ENCODE measurements at regions not wholly inside any gene's neighbourhood (a gene's known extent, or its start where the extent isn't known, plus 50 kb on each side); places are given as distances from the start of the nearest gene placed in this dataset.

DNA sequence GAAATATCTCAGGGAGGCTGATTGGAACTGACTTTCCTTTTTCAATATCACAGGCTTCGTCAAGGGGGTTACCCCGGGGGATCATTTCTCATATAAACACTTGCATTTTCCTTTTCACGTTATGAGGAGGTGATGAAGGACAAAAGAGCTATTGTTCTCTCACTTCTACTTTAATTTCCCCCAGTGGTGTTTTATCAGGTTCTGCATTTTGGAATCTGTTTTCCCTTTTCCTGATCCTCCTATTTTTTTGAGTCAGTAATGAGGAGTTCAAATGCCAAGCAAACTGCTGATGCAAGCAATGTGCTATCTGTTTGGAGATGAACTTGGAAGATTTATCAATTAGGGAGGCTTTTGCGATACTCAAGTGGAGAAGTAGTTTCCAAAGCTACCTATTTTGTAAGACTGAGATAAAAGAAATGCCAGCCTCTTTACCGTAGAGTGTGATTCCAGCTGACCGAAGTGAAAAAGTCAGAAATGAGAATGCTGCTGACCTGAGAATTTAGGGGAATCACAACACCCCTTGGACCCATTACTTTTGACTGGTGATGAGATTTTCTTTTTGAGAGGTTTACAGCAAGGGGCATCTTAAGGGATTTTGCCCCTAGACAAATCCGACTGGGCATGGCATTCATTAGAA, 556.0 kb downstream of the RNF144A start:
- Mint-ChIP-seq H3K27ac (no peak overlapping the region), H3K4me3 (no peak overlapping the region), H3K4me1 (no peaks in the 10 kb centered on the region), H3K9me3 (peaks cover 0 to 4% (median 0%) of the 10 kb centered on the region in 7 donors), H3K27me3 (peaks cover 0 to 18% (median 8%) of the 10 kb centered on the region in 3 donors), H3K36me3 (no peaks in the 10 kb centered on the region)
- no peak for ATAC-seq (ENCODE audit: low read depth in 2 of 2)
- no peak for DNase-seq

DNA sequence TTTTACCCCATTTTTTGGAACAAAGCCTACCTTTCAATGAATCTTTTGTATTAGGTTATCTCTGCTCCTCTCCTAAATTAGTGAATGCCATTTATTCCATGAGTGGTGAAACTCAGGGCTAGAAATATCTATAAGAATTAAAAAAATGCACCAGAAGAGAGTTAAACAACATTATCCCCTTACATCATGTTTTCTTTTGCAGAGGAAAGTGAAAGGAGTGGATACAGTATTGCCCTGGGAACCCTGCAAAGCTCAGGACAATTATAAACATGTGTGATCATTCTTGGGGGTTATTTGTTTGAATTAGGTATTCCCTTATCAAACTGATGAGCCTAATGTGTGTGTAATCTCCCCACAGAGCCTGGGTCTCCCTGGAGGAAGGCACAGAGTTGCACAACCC, 559.2 kb downstream of the RNF144A start:
- no peak overlapping the region for H3K27ac Mint-ChIP-seq
- no peak overlapping the region for H3K4me3 Mint-ChIP-seq
- no peak for DNase-seq
- peaks cover 0 to 4% (median 0%) of the 10 kb centered on the region in 7 donors for H3K9me3 Mint-ChIP-seq
- no peak for ATAC-seq (ENCODE audit: low read depth in 2 of 2)
- peaks cover 7 to 20% (median 16%) of the 10 kb centered on the region in 3 donors for H3K27me3 Mint-ChIP-seq
- H3K36me3 Mint-ChIP-seq: peaks cover 0 to 3% of the 10 kb centered on the region in 2 donors
- H3K4me1 Mint-ChIP-seq: no peaks in the 10 kb centered on the region

DNA sequence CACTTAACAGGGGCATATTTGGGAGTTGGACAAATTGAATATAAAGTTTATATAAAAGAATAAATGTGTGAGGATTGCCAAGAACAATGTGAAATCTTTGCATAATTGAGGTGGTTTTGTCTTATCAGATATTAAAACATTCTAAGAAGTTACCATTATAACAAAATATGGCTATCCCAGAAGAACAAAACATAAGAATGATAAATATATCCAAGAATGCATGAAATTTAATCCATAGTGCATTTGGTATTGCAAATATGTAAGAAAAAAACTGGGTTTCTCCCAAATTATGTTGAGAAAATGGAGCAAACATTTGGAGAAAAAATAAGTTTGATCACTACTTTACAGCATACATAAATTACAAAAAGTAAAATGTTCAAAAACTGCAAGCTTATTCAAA, 562.4 kb downstream of the RNF144A start:
- Mint-ChIP-seq H3K9me3 (peaks cover 0 to 12% (median 5%) of the 10 kb centered on the region in 7 donors), H3K4me3 (no peak overlapping the region), H3K4me1 (no peaks in the 10 kb centered on the region), H3K27me3 (peaks cover 10 to 25% (median 11%) of the 10 kb centered on the region in 3 donors), H3K27ac (no peak overlapping the region), H3K36me3 (peaks cover 0 to 8% of the 10 kb centered on the region in 2 donors)
- no peak for DNase-seq
- ATAC-seq (ENCODE audit: low read depth in 2 of 2): no peak

DNA sequence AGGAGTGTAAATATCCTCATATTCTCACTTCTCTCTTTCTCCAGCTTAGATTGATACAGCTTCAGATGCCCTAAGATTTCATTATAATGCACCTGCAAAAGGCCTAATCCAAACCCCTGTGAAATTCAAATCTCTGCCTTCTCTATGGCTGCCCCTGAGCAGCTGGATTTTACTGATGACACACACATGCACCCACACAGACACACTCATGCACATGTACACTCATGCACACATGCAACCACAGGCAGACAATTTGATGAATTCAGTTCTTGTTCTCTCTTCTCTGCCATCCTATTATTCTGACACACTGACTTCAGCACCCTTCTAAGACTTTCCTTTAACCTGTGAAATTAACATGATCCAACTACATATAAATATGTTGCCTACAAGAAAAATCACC, 563.2 kb downstream of the RNF144A start:
- H3K4me1 Mint-ChIP-seq: no peaks in the 10 kb centered on the region
- H3K36me3 Mint-ChIP-seq: peaks cover 0 to 8% of the 10 kb centered on the region in 2 donors
- no peak for ATAC-seq (ENCODE audit: low read depth in 2 of 2)
- H3K27me3 Mint-ChIP-seq: peaks cover 10 to 19% (median 11%) of the 10 kb centered on the region in 3 donors
- DNase-seq: no peak
- H3K4me3 Mint-ChIP-seq: no peak overlapping the region
- no peak overlapping the region for H3K27ac Mint-ChIP-seq
- H3K9me3 Mint-ChIP-seq: peaks cover 0 to 10% (median 5%) of the 10 kb centered on the region in 7 donors

DNA sequence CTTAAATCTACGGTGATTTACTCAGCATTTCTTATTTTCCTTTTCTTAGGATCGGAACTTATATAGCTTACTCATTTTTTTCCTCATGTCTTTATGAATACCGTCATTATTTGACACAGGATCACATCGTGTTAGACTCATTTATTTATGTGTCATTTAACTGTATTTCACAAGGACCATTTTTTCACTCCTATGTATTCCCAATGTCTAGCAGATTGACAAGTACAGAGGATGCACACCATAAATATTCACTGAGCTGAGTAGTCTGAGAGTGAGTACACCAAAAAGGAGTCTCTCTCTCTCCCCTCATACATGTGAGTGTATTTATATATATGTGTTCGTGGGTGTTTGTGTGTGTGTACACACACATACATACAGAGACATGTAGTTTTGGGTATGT, 573.5 kb downstream of the RNF144A start:
- peaks cover 3 to 18% (median 7%) of the 10 kb centered on the region in 7 donors for H3K9me3 Mint-ChIP-seq
- peaks cover 0 to 4% (median 0%) of the 10 kb centered on the region in 3 donors for H3K27me3 Mint-ChIP-seq
- H3K27ac Mint-ChIP-seq: no peak overlapping the region
- H3K36me3 Mint-ChIP-seq: peaks cover 0 to 8% of the 10 kb centered on the region in 2 donors
- peaks cover 0 to 3% (median 0%) of the 10 kb centered on the region in 3 donors for H3K4me1 Mint-ChIP-seq
- ATAC-seq (ENCODE audit: low read depth in 2 of 2): no peak
- no peak for DNase-seq
- no peak overlapping the region for H3K4me3 Mint-ChIP-seq

DNA sequence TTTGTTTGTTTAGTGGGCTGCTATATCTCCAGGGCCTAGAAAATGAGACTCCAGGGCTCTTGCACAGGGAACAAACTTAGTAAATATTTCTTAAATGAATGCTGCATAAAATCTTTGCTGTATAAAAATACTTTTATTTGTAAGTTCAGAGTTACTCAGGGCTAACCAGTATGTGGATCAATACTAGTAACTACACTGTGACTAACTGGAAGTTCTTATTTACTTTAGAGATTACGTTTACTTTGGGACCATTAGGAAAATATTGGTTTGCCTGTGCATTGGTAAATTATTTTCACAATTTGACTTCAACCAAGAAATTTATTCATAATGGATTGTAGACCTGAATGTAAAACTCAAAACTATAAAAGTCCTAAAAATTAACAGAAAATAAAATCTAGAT, 575.5 kb downstream of the RNF144A start:
- Mint-ChIP-seq H3K27me3 (peaks cover 4 to 6% (median 5%) of the 10 kb centered on the region in 3 donors), H3K4me3 (no peak overlapping the region), H3K27ac (no peak overlapping the region), H3K36me3 (peaks cover 0 to 6% of the 10 kb centered on the region in 2 donors), H3K4me1 (peaks cover 0 to 3% (median 0%) of the 10 kb centered on the region in 3 donors), H3K9me3 (peaks cover 3 to 18% (median 7%) of the 10 kb centered on the region in 7 donors)
- ATAC-seq (ENCODE audit: low read depth in 2 of 2) (no peak), DNase-seq (no peak)

DNA sequence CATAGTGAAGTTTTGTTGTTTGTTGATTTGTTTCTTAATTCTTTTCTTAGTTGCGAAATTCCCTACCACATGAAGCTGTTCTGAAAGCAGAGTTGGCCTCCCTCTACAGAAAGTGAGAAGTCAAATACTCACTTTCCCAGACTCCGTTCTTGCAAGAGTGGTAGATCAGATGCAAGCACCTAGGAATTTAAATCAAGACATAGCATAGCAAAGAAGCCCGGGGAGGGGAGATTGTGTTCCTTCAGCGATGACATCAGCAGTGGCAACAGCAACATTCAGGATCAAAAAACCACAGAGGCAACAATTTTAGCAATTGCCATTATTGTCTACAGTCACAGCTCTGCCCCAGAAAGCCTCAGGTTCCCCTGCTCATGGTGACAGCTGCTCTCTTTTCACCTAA, 580.0 kb downstream of the RNF144A start:
- Mint-ChIP-seq H3K4me1 (no peaks in the 10 kb centered on the region), H3K36me3 (no peaks in the 10 kb centered on the region), H3K27ac (no peak overlapping the region), H3K27me3 (peaks cover 12 to 17% (median 14%) of the 10 kb centered on the region in 3 donors), H3K4me3 (no peak overlapping the region), H3K9me3 (peaks cover 0 to 18% (median 6%) of the 10 kb centered on the region in 7 donors)
- DNase-seq (no peak), ATAC-seq (ENCODE audit: low read depth in 2 of 2) (no peak)

DNA sequence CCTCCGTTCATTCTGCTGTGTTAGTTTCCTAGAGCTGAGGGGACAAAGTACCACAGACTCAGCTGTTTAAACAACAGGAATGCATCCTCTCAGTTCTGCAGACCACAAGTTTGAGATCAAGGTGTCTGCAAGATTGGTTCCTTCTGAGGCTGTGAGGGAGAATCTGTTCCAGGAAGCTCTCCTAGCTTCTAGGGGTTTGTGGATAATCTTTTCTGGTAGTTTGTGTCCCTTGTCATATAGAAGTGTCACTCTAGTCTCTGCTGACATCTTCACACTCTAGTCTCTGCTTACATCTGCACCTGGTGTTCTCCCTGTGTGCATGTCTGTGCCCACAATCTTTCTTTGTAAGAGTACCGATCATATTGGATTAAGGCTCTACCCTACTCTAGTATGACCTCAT, 581.8 kb downstream of the RNF144A start:
- DNase-seq (no peak), ATAC-seq (ENCODE audit: low read depth in 2 of 2) (no peak)
- Mint-ChIP-seq H3K4me3 (no peak overlapping the region), H3K36me3 (no peaks in the 10 kb centered on the region), H3K9me3 (peaks cover 0 to 13% (median 3%) of the 10 kb centered on the region in 7 donors), H3K27ac (no peak overlapping the region), H3K4me1 (no peaks in the 10 kb centered on the region), H3K27me3 (peaks cover 11 to 17% (median 12%) of the 10 kb centered on the region in 3 donors)

DNA sequence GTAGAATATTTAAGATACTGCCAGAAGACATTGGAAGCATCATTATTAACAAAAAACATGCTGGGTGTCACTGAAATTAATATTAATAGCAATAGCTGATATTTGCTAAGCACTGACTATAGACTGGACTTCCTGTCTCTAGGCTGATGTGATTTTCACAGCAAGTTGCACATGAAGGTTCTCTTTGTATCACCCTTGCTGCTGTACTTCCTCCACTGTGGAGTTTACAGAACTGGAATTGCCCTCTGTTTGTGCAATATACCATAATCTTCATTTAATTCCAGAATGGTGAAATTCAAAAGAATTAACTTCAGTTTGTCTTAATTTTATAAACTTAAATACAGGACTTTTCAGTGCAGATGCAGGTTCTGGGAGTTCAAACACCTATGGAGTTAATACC, 585.1 kb downstream of the RNF144A start:
- Mint-ChIP-seq H3K9me3 (no peaks in the 10 kb centered on the region), H3K27me3 (peaks cover 11 to 24% (median 21%) of the 10 kb centered on the region in 3 donors), H3K27ac (no peak overlapping the region), H3K4me1 (no peaks in the 10 kb centered on the region), H3K4me3 (no peak overlapping the region), H3K36me3 (no peaks in the 10 kb centered on the region)
- no peak for ATAC-seq (ENCODE audit: low read depth in 2 of 2)
- no peak for DNase-seq

DNA sequence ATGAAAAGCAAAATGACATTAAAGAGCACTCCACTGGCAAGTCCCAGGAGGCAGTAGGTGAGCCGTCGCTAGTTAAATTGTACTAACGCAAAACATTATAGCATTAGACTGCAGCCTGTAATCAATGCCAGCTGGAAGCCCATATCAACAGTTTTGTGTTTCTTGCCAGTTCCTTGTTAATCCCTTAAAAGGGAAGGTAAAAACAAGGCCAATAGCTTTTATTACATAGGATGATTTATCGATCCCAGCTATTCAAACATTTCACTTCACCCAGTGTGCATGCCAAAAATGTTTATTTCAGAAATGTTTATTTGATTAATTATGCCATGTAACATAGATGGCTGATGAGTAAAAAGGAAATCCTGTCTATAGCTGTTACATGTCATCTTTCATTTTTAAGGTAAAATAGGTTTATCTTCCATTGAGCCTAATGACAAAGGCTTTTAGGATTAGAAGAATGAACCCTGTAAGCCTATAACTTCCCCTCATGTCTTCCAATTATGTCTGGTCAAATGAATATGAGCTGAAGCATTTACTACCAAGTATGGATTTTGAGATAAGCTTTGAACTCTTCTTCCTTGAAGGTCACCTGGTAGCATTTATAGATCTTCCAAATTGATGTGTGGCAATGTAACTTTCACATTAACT, 591.2 kb downstream of the RNF144A start:
- DNase-seq (no peak), ATAC-seq (ENCODE audit: low read depth in 2 of 2) (no peak)
- Mint-ChIP-seq H3K36me3 (no peaks in the 10 kb centered on the region), H3K4me3 (no peak overlapping the region), H3K27ac (no peak overlapping the region), H3K9me3 (peaks cover 0 to 10% (median 4%) of the 10 kb centered on the region in 7 donors), H3K27me3 (peaks cover 9 to 32% (median 29%) of the 10 kb centered on the region in 3 donors), H3K4me1 (no peaks in the 10 kb centered on the region)

DNA sequence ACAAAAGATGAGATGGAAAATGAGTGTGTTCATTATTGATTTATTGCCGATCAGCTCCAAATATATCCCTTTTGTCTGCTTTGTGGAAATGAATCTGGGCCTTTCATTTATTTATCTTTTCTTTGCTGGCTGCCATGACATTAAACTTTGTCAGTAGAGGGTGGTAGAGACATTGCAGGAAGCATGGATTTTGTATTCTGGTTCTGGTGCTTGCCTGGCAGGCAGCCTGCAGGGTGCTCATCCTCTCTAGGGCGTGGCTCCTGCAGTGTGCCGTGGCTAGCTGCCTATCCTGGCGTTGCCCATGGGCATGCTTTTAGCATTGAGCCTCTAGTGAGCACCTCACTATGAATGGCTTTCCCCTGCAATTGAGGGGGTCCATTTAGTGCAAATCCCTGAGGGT, 593.1 kb downstream of the RNF144A start:
- no peaks in the 10 kb centered on the region for H3K36me3 Mint-ChIP-seq
- H3K4me3 Mint-ChIP-seq: no peak overlapping the region
- H3K27me3 Mint-ChIP-seq: peaks cover 9 to 26% (median 25%) of the 10 kb centered on the region in 3 donors
- peaks cover 0 to 10% (median 4%) of the 10 kb centered on the region in 7 donors for H3K9me3 Mint-ChIP-seq
- DNase-seq (no peak), ATAC-seq (ENCODE audit: low read depth in 2 of 2) (no peak)
- no peak overlapping the region for H3K27ac Mint-ChIP-seq
- H3K4me1 Mint-ChIP-seq: peaks cover 0 to 2% (median 0%) of the 10 kb centered on the region in 3 donors

DNA sequence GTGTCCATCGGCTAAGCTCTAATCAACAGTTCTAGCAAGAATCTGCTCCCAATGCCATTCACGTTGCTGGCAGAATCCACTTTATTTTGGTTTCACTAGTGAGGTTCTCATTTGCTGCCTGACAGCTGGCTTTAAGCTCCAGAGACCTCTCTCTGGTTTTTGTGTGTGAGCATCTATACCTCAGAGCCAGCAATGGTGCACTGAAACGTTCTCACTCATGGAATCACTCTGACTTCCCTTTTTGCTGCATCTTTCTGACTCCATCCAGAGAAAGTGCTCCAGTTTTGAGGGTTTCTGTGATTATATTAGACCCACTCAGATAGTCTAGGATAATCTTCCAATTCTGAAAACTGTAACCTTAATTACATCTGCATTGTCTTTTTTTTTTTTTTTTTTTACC, 596.6 kb downstream of the RNF144A start:
- peaks cover 0 to 4% (median 0%) of the 10 kb centered on the region in 3 donors for H3K4me1 Mint-ChIP-seq
- H3K4me3 Mint-ChIP-seq: no peak overlapping the region
- no peak overlapping the region for H3K27ac Mint-ChIP-seq
- no peak for DNase-seq
- peaks cover 9 to 31% (median 15%) of the 10 kb centered on the region in 3 donors for H3K27me3 Mint-ChIP-seq
- ATAC-seq (ENCODE audit: low read depth in 2 of 2): no peak
- H3K9me3 Mint-ChIP-seq: peaks cover 0 to 10% (median 4%) of the 10 kb centered on the region in 7 donors
- H3K36me3 Mint-ChIP-seq: no peaks in the 10 kb centered on the region

DNA sequence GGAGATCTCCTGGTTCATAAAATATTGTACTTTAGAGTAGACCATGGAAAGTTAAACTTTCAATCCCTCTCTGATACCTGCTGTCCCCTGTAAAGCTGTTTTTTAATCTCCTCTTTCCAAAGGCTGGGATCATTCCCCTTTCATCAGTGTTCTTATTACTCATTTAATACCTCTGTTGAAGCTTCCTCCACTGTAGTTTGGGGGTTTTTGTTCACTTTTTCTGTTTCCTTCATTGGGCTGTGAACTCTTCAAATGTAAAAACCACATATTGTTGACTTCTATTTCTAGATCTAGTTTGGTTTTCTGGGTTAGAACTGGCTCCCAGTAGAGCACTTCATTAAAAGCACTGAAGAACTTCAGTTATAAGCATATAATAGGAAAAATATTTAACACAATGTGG, 598.1 kb downstream of the RNF144A start:
- Mint-ChIP-seq H3K9me3 (peaks cover 0 to 10% (median 4%) of the 10 kb centered on the region in 7 donors), H3K4me1 (peaks cover 0 to 4% (median 0%) of the 10 kb centered on the region in 3 donors), H3K36me3 (no peaks in the 10 kb centered on the region), H3K4me3 (no peak overlapping the region), H3K27me3 (peaks cover 9 to 24% (median 10%) of the 10 kb centered on the region in 3 donors), H3K27ac (no peak overlapping the region)
- DNase-seq (no peak), ATAC-seq (ENCODE audit: low read depth in 2 of 2) (no peak)

DNA sequence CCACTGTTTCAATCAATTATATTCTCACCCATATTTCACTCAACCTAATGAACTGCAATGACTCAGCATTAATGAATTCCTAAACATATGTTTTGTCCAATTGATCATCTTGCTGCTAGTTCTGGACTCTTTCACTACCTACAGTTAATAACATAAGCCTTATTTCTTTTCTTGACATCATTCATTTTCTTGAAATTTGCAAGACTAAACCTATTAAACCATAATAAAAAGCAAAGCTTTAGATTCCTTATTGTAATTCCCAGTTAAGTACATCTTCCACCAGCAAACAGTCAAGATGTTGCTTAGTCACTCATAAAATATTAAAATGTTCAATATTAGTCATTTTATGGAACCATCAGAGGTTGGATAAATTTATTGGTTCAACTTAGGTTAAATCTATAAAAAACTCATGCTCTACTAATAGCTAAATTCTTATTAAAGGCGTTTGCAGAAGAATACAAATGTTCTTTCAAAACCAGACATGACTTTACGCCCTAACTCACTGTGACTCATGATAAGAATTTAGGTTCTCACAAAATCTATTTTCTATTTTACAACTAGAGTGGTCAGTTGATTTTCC, 599.4 kb downstream of the RNF144A start:
- Mint-ChIP-seq H3K27ac (no peak overlapping the region), H3K4me1 (peaks cover 0 to 4% (median 0%) of the 10 kb centered on the region in 3 donors), H3K27me3 (peaks cover 10 to 23% (median 14%) of the 10 kb centered on the region in 3 donors), H3K4me3 (no peak overlapping the region), H3K9me3 (peaks cover 0 to 10% (median 4%) of the 10 kb centered on the region in 7 donors), H3K36me3 (no peaks in the 10 kb centered on the region)
- DNase-seq: no peak
- no peak for ATAC-seq (ENCODE audit: low read depth in 2 of 2)
